B cell (primary cell): ENCODE measurements at regions not wholly inside any gene's neighbourhood (a gene's known extent, or its start where the extent isn't known, plus 50 kb on each side); places are given as distances from the start of the nearest gene placed in this dataset.

Experiments
- ATAC-seq: fragments of 200-7000 bp; cut with Tn5 transposase; one replicate; pipeline ENCODE4 v1.10.0; 2021; ENCODE audit warnings: low read depth, mild to moderate bottlenecking, moderate number of reproducible peaks, moderate library complexity
- CTCF ChIA-PET: fragments of 350-600 bp; sonication (Branson Sonifier 250); formaldehyde crosslinking; loops from one replicate; lab custom pipeline; 2021; ENCODE audit warnings: antibody characterized with exemption, inconsistent platforms; lab: Charles Lee
- POLR2A ChIA-PET: fragments of 350-600 bp; sonication (Branson Sonifier 250); formaldehyde crosslinking; loops from one replicate; lab custom pipeline; 2021; ENCODE audit warnings: antibody characterized with exemption; lab: Charles Lee
- DNase-seq: peaks from one replicate; pipeline ENCODE4 v3.0.0; 2013
- H2AFZ ChIP-seq: 2 replicates; pipeline ENCODE4 v1.6.1; 2012; ENCODE audit warnings: mild to moderate bottlenecking, low read depth, low read length; ENCODE audit not compliant: insufficient read depth, poor library complexity, severe bottlenecking
- H3K27ac ChIP-seq, 2 donors: 1 replicate in 1 of 2; 2 replicates in 1 of 2; pipeline ENCODE4 v1.5.1; 2012 to 2013; ENCODE audit warnings: low read length in 2 of 2, mild to moderate bottlenecking in 2 of 2, moderate library complexity in 1 of 2
- H3K27me3 ChIP-seq, 4 experiments: fragments of 200-600 bp in 1 of 4; sonication (generic) in 1 of 4; replicated peaks in 1 of 4; 1 replicate in 2 of 4; 2 replicates in 2 of 4; pipeline versions ENCODE4 v1.6.1 to v1.7.0; 2013 to 2016; ENCODE audit warnings: low read length in 3 of 4, mild to moderate bottlenecking in 2 of 4, mixed read lengths in 1 of 4, moderate library complexity in 1 of 4; ENCODE audit not compliant: insufficient read depth in 4 of 4, control insufficient read depth in 3 of 4; ENCODE audit errors: control extremely low read depth in 1 of 4
- H3K36me3 ChIP-seq, 2 experiments: replicated peaks in 1 of 2; 1 replicate in 1 of 2; 2 replicates in 1 of 2; pipeline versions ENCODE4 v1.6.1 to v1.7.1; 2013; ENCODE audit warnings: low read length in 1 of 2; ENCODE audit not compliant: insufficient read depth in 2 of 2, control insufficient read depth in 1 of 2; ENCODE audit errors: control extremely low read depth in 1 of 2, extremely low read depth in 1 of 2
- H3K4me1 ChIP-seq, 2 donors: fragments of 200-600 bp in 1 of 2; sonication (generic) in 1 of 2; 1 replicate in 1 of 2; 2 replicates in 1 of 2; pipeline versions ENCODE4 v1.5.1 to v1.6.1; 2013 to 2017; ENCODE audit warnings: low read length in 2 of 2; ENCODE audit not compliant: control insufficient read depth in 2 of 2, insufficient read depth in 2 of 2
- H3K4me2 ChIP-seq: replicated peaks from 2 replicates; pipeline ENCODE3; 2012; ENCODE audit warnings: mild to moderate bottlenecking, low read depth, low read length; ENCODE audit not compliant: poor library complexity, severe bottlenecking
- H3K4me3 ChIP-seq, 5 experiments: fragments of 200-600 bp in 1 of 5; sonication (generic) in 1 of 5; 1 replicate in 3 of 5; 2 replicates in 2 of 5; pipeline versions ENCODE4 v1.5.1 to v1.7.0; 2011 to 2016; ENCODE audit warnings: low read length in 4 of 5, mild to moderate bottlenecking in 4 of 5, low read depth in 2 of 5, control low read depth in 1 of 5, moderate library complexity in 1 of 5; ENCODE audit not compliant: insufficient read depth in 1 of 5; ENCODE audit errors: control extremely low read depth in 1 of 5, extremely low read depth in 1 of 5
- H3K79me2 ChIP-seq: fragments of 200-600 bp; sonication (generic); one replicate; pipeline ENCODE4 v1.6.0; 2016; ENCODE audit warnings: low read length; ENCODE audit not compliant: control insufficient read depth, insufficient read depth
- H3K9ac ChIP-seq: fragments of 200-600 bp; sonication (generic); 2 replicates; pipeline ENCODE4 v1.6.1; 2017; ENCODE audit warnings: mild to moderate bottlenecking, low read length, moderate library complexity
- H3K9me3 ChIP-seq, 3 donors: one replicate each; pipeline versions ENCODE4 v1.6.1 to v1.7.1; 2013; ENCODE audit warnings: low read length in 2 of 3; ENCODE audit not compliant: control insufficient read depth in 2 of 3, insufficient read depth in 1 of 3; ENCODE audit errors: control extremely low read depth in 1 of 3
- H4K20me1 ChIP-seq: 2 replicates; pipeline ENCODE4 v1.6.0; 2012; ENCODE audit warnings: mild to moderate bottlenecking, low read length; ENCODE audit not compliant: insufficient read depth, control insufficient read depth, poor library complexity, severe bottlenecking
- H3K27ac Mint-ChIP-seq: one replicate; pipeline ENCODE4 v1.8.0; 2021; ENCODE audit warnings: mixed read lengths
- H3K27me3 Mint-ChIP-seq: one replicate; pipeline ENCODE4 v1.8.0; 2021; ENCODE audit warnings: mixed read lengths
- H3K4me1 Mint-ChIP-seq: one replicate; pipeline ENCODE4 v1.8.0; 2021; ENCODE audit warnings: mixed read lengths
- H3K4me3 Mint-ChIP-seq: one replicate; pipeline ENCODE4 v1.8.0; 2021; ENCODE audit warnings: mixed read lengths
- H3K9me3 Mint-ChIP-seq: one replicate; pipeline ENCODE4 v1.8.0; 2022; ENCODE audit warnings: mixed read lengths; ENCODE audit not compliant: insufficient read depth
- EZH2 ChIP-seq: IDR thresholded peaks from 2 replicates; pipeline ENCODE4 v1.6.1; 2012; ENCODE audit warnings: borderline replicate concordance, low read depth, mild to moderate bottlenecking, moderate library complexity, low read length; ENCODE audit not compliant: insufficient read depth, poor library complexity, severe bottlenecking
- WGBS: methylation state at CpG from one replicate; pipeline ENCODE4 v1.1.5; 2013; ENCODE audit warnings: missing lambda C conversion rate; ENCODE audit not compliant: insufficient coverage; 5-methylcytosine and 5-hydroxymethylcytosine counted together
- intact Hi-C: fragments of 100-400 bp; cut with micrococcal nuclease; formaldehyde crosslinking; loops from one replicate; pipeline ENCODE4 v1.10.0; 2022
- TF ChIP-seq, protein P1 (sequence below): fragments of 200-600 bp; IDR thresholded peaks from one replicate; pipeline ENCODE4 v1.8.0; 2022; ENCODE audit warnings: antibody characterized with exemption, mild to moderate bottlenecking

DNA sequence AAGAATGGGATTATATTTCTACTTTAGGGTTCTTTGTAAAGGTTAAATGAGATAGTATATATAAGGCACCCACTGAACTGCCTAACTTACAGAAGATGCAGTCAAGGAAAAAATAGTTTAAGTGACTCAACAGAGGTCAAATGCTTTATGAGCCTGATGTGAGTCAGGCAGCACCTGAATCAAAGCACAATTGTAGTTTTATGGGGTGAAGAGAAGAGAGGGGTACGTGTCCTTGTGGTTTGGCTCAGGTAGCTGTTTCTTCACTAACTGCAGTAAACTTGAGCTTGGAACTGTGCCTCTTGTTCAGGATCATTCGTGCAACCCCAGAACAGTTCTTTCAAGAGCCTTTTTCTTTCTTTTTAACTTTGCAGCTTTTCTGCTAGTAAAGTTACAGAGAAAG lies 125.2 kb upstream of the SPON1 start:
- intact Hi-C loops = no loop called here
- ChIA-PET POLR2A (no interaction called here), CTCF (no interaction called here)
- Histone ChIP-seq H3K27ac (no peak overlapping the region), H3K4me3 (no peak overlapping the region), H3K4me2 (no peak overlapping the region), H3K36me3 (no peaks in the 10 kb centered on the region), H3K4me1 (no peaks in the 10 kb centered on the region), H4K20me1 (no peaks in the 10 kb centered on the region), H2AFZ (no peak overlapping the region), H3K27me3 (peaks cover 0 to 7% (median 0%) of the 10 kb centered on the region in 4 experiments), H3K79me2 (no peaks in the 10 kb centered on the region), H3K9me3 (no peaks in the 10 kb centered on the region), H3K9ac (no peak overlapping the region)
- H3K27ac Mint-ChIP-seq = no peak overlapping the region
- 86% methylated on average over 1 of the region's 2 CpGs for WGBS
- H3K4me1 Mint-ChIP-seq = peaks cover 11% of the 10 kb centered on the region
- peaks cover 19% of the 10 kb centered on the region for H3K27me3 Mint-ChIP-seq
- H3K4me3 Mint-ChIP-seq = no peak overlapping the region
- TF ChIP-seq EZH2 = no peak
- TF ChIP-seq, protein P1, sequence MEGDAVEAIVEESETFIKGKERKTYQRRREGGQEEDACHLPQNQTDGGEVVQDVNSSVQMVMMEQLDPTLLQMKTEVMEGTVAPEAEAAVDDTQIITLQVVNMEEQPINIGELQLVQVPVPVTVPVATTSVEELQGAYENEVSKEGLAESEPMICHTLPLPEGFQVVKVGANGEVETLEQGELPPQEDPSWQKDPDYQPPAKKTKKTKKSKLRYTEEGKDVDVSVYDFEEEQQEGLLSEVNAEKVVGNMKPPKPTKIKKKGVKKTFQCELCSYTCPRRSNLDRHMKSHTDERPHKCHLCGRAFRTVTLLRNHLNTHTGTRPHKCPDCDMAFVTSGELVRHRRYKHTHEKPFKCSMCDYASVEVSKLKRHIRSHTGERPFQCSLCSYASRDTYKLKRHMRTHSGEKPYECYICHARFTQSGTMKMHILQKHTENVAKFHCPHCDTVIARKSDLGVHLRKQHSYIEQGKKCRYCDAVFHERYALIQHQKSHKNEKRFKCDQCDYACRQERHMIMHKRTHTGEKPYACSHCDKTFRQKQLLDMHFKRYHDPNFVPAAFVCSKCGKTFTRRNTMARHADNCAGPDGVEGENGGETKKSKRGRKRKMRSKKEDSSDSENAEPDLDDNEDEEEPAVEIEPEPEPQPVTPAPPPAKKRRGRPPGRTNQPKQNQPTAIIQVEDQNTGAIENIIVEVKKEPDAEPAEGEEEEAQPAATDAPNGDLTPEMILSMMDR = no peak
- H3K9me3 Mint-ChIP-seq = peaks cover 2% of the 10 kb centered on the region
- no peak for ATAC-seq
- DNase-seq = no peak

GRCh38 chr11:13841393-13841792 lies 121.1 kb upstream of the SPON1 start:
- ChIA-PET CTCF (no interaction called here), POLR2A (no interaction called here)
- Histone ChIP-seq H3K4me3 (no peak overlapping the region), H3K4me1 (no peaks in the 10 kb centered on the region), H4K20me1 (no peaks in the 10 kb centered on the region), H3K79me2 (no peaks in the 10 kb centered on the region), H2AFZ (no peak overlapping the region), H3K36me3 (no peaks in the 10 kb centered on the region), H3K9me3 (no peaks in the 10 kb centered on the region), H3K27me3 (no peaks in the 10 kb centered on the region), H3K9ac (no peak overlapping the region), H3K27ac (no peak overlapping the region), H3K4me2 (no peak overlapping the region)
- intact Hi-C loops = no loop called here
- no CpG with 5 or more reads among the region's 3 CpGs for WGBS
- ATAC-seq = no peak
- peaks cover 11% of the 10 kb centered on the region for H3K4me1 Mint-ChIP-seq
- H3K9me3 Mint-ChIP-seq = no peaks in the 10 kb centered on the region
- DNase-seq = no peak
- no peak overlapping the region for H3K27ac Mint-ChIP-seq
- H3K4me3 Mint-ChIP-seq = no peak overlapping the region
- peaks cover 4% of the 10 kb centered on the region for H3K27me3 Mint-ChIP-seq
- TF ChIP-seq EZH2 = no peak
- TF ChIP-seq, protein P1 = no peak
